LNCaP clone FGC (cell line): ENCODE measurements at regions not wholly inside any gene's neighbourhood (a gene's known extent, or its start where the extent isn't known, plus 50 kb on each side); places are given as distances from the start of the nearest gene placed in this dataset.
"Not testable (repeated sequence)": the region's sequence is repeated elsewhere in the genome, so short reads cannot be mapped to it uniquely, and the experiment has no call there.

Source experiments
- DNase-seq: peaks from one replicate; pipeline ENCODE4 v3.0.0-alpha.2; 2011; ENCODE audit warnings: low read depth
- H3K4me3 ChIP-seq: 2 replicates; pipeline ENCODE4 v1.5.1; 2011; ENCODE audit warnings: mild to moderate bottlenecking, low read depth, low read length, control low read depth
- TF ChIP-seq, protein P1 (sequence below): IDR thresholded peaks from 2 replicates; pipeline ENCODE4 v1.5.1; 2012; ENCODE audit warnings: mild to moderate bottlenecking; ENCODE audit not compliant: control insufficient read depth, insufficient read depth; ENCODE audit errors: extremely low read depth

DNA sequence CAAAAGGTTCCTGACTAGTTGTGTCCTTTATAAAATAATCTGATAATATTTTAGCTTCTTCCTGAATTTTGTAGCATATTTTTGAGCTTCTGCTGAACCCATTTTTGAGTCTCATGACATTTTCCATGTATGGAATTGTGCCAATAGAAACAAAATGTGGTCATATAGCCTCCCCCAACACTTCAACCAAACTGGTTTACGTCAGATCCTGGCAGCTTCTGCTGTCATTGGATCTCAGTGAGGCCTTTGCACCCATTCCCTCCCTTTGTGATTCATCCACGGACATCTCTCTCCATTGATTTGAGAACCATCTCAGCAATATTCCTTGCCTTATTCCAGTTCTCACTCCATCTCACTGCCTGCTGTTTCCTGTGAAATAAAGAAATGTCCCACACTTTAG, 128.0 kb downstream of the GPCPD1 start:
- H3K4me3 ChIP-seq = no peak overlapping the region
- TF ChIP-seq, protein P1, sequence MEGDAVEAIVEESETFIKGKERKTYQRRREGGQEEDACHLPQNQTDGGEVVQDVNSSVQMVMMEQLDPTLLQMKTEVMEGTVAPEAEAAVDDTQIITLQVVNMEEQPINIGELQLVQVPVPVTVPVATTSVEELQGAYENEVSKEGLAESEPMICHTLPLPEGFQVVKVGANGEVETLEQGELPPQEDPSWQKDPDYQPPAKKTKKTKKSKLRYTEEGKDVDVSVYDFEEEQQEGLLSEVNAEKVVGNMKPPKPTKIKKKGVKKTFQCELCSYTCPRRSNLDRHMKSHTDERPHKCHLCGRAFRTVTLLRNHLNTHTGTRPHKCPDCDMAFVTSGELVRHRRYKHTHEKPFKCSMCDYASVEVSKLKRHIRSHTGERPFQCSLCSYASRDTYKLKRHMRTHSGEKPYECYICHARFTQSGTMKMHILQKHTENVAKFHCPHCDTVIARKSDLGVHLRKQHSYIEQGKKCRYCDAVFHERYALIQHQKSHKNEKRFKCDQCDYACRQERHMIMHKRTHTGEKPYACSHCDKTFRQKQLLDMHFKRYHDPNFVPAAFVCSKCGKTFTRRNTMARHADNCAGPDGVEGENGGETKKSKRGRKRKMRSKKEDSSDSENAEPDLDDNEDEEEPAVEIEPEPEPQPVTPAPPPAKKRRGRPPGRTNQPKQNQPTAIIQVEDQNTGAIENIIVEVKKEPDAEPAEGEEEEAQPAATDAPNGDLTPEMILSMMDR = no peak
- DNase-seq = no peak

DNA sequence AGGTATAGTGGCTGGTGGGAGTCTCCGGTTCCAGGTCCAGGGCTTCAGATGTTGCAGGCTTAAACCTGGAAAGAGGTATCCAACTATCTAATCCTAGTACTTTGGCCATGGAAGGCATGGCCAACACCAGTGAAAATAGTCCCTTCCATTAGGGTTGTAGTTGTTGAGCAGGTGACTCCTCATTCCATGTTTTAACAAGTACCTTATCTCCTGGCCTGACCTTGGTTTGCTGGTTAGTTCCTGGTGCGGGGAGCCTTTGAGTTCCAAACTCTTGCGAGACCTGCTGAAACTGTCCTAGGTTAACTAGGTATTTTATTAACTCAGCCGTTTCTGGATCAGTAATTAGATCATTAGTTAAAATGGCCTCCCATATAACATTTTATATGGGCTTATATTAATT, 128.9 kb downstream of the GPCPD1 start:
- TF ChIP-seq, protein P1 = no peak
- H3K4me3 ChIP-seq = no peak overlapping the region
- DNase-seq = no peak

- TF ChIP-seq, protein P1 = no peak
- no peak for DNase-seq
- no peak overlapping the region for H3K4me3 ChIP-seq
These were observed 129.8 kb downstream of the GPCPD1 start for GRCh38 chr20:5480824-5481600.

DNA sequence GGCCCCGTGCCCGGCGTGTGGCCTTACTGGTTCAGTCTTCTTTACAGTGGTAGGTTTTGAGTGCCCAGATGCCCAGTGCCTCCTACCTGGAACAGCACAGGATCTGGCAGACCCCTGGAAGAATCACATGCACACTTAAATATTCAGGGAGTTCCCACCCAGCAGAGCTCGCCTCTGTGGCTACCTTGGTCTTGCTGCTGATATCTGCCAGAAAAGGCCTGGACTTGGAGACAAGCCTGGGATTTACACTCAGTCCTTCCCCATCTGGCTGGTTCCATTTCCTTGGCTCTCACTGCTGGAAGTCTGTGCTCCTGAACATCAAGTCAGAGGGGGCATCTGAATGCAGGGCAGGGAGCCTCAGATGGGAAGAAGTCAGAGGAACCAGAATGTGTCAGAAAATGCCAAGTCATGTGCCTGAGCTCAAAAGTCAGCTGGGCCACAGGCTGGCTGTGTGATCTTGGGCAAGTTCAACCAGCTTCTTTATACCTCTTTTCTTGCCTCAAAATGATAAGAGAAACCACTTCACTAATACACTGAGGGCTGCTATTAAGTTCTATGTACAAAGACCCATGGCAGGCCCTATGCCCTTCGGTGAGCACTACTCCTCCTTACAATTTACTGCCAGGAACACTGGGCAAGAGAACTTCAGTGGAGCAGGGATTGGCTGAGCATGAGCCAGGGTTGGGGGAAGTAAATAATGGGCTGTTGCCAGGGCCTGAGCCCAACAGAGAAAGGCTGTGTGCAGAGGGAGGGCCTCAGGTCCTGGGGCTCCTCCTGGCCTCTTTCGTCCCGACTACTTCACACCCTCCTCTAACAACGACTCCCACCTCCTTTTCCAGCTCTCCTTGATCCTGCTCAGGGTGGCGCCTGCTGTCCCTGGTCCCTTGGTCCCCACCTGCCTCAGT, 135.9 kb downstream of the GPCPD1 start:
- no peak for DNase-seq
- H3K4me3 ChIP-seq = no peak overlapping the region
- TF ChIP-seq, protein P1 = no peak

- not testable (repeated sequence) for H3K4me3 ChIP-seq, DNase-seq
These were observed 138.9 kb downstream of the GPCPD1 start for GRCh38 chr20:5471866-5472265.

- TF ChIP-seq, protein P1 = no peak
- H3K4me3 ChIP-seq = no peak overlapping the region
These were observed 139.4 kb downstream of the GPCPD1 start for GRCh38 chr20:5471368-5471767.

GRCh38 chr20:5470943-5471342, 139.9 kb downstream of the GPCPD1 start:
- no peak overlapping the region for H3K4me3 ChIP-seq
- TF ChIP-seq, protein P1 = no peak
- no peak for DNase-seq

More at GRCh38 chr20:5471368-5471767, 139.4 kb downstream of the GPCPD1 start:
- DNase-seq = no peak
